SK-N-SH treated with all-trans-retinoic acid at 6 μM for 48 hours (cell line): ENCODE measurements at regions not wholly inside any gene's neighbourhood (a gene's known extent, or its start where the extent isn't known, plus 50 kb on each side); places are given as distances from the start of the nearest gene placed in this dataset.

ENCODE experiments used
- ARNTL ChIP-seq: fragments of 450-650 bp; formaldehyde crosslinking; IDR thresholded peaks from 2 replicates; pipeline ENCODE4 v1.5.0; 2020; ENCODE audit warnings: low read depth, mild to moderate bottlenecking, moderate library complexity, borderline replicate concordance
- BACH2 ChIP-seq: fragments of 250-450 bp; sonication (Bioruptor Pico); IDR thresholded peaks from 2 replicates; pipeline ENCODE4 v1.9.0; 2021; ENCODE audit warnings: mild to moderate bottlenecking, borderline replicate concordance
- ESRRG ChIP-seq: fragments of 250-450 bp; sonication (Bioruptor Pico); IDR thresholded peaks from 2 replicates; pipeline ENCODE4 v1.6.1; 2021; ENCODE audit warnings: mild to moderate bottlenecking
- POU6F1 ChIP-seq: fragments of 250-450 bp; sonication (Bioruptor Pico); IDR thresholded peaks from 2 replicates; pipeline ENCODE4 v1.8.0; 2021; ENCODE audit warnings: low read depth, mild to moderate bottlenecking, moderate library complexity, borderline replicate concordance
- RARB ChIP-seq: fragments of 250-450 bp; sonication (Bioruptor Pico); IDR thresholded peaks from 2 replicates; pipeline ENCODE4 v1.8.0; 2021; ENCODE audit warnings: mild to moderate bottlenecking, moderate library complexity
- ZFP3 ChIP-seq: fragments of 250-450 bp; sonication (Bioruptor Pico); IDR thresholded peaks from 2 replicates; pipeline ENCODE4 v1.5.0; 2020; ENCODE audit warnings: mild to moderate bottlenecking, moderate library complexity
- TF ChIP-seq, protein P1 (sequence below): fragments of 250-450 bp; sonication (Bioruptor Pico); IDR thresholded peaks from 2 replicates; pipeline ENCODE4 v1.5.1; 2020; ENCODE audit warnings: low read depth, mild to moderate bottlenecking, moderate library complexity

GRCh38 chr13:106384516-106384915 lies 150.9 kb downstream of the EFNB2 start:
- TF ChIP-seq ZFP3 (CRISPR knock-in tag) (no peak), RARB (CRISPR knock-in tag) (no peak), ESRRG (CRISPR knock-in tag) (no peak), POU6F1 (CRISPR knock-in tag) (no peak), ARNTL (no peak), BACH2 (CRISPR knock-in tag) (no peak)
- TF ChIP-seq, protein P1, sequence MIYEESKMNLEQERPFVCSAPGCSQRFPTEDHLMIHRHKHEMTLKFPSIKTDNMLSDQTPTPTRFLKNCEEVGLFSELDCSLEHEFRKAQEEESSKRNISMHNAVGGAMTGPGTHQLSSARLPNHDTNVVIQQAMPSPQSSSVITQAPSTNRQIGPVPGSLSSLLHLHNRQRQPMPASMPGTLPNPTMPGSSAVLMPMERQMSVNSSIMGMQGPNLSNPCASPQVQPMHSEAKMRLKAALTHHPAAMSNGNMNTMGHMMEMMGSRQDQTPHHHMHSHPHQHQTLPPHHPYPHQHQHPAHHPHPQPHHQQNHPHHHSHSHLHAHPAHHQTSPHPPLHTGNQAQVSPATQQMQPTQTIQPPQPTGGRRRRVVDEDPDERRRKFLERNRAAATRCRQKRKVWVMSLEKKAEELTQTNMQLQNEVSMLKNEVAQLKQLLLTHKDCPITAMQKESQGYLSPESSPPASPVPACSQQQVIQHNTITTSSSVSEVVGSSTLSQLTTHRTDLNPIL (CRISPR knock-in tag): no peak
